ENCODE measurements at regions not wholly inside any gene's neighbourhood (a gene's known extent, or its start where the extent isn't known, plus 50 kb on each side); places are given as distances from the start of the nearest gene placed in this dataset.

DNA sequence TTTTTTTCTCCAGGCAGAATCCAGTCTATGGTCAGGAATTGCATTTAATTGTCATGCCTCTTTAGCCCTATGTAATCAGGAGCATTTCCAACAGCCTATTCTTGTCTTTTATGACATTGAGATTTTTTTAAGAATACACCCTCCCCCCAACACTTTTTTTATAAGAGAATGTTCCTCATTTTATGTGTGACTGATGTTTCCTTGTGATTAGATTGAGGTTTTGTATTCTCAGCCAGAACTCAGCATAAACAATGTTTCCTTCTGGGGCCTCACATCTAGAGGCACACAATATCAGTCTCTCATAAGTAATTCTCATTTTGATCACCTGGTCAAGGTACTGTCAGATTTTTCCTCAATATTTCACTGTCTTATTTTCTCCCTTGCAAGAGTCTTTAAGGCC is 193.4 kb upstream of the PDE1C start:
- TF ChIP-seq CTCF (IDR thresholded peaks at IDR 0.05 in 4 of 5, conservative IDR thresholded peaks at IDR 0.05 in 1 of 5) (no peak), POLR2A (IDR thresholded peaks at IDR 0.05) (no peak)

Data from gastrocnemius medialis (tissue), 4 donors.